PC-3 (cell line): ENCODE measurements at regions not wholly inside any gene's neighbourhood (a gene's known extent, or its start where the extent isn't known, plus 50 kb on each side); places are given as distances from the start of the nearest gene placed in this dataset.

ENCODE experiments used
- CTCF ChIP-seq: fragments of 300-600 bp; sonication (generic); conservative IDR thresholded peaks from 2 replicates; pipeline ENCODE4 v1.5.1; 2017; ENCODE audit warnings: antibody characterized with exemption, low read depth, mild to moderate bottlenecking, low read length
- EZH2 ChIP-seq: fragments of 300-600 bp; sonication (generic); IDR thresholded peaks from one replicate; pipeline ENCODE4 v1.6.1; 2017; ENCODE audit warnings: antibody characterized with exemption, mild to moderate bottlenecking, low read length; ENCODE audit not compliant: unreplicated experiment

- TF ChIP-seq CTCF (no peak), EZH2 (no peak)
Observed at GRCh38 chr3:78483090-78483489, 1284.7 kb downstream of the ROBO1 start.
